Anterior cingulate cortex (tissue), 58 donors: ENCODE measurements at regions not wholly inside any gene's neighbourhood (a gene's known extent, or its start where the extent isn't known, plus 50 kb on each side); places are given as distances from the start of the nearest gene placed in this dataset.

Experiments used
- DNase-seq, 58 donors: peaks; one replicate each; lab custom pipeline; 2025; lab: John Stamatoyannopoulos, UW

DNA sequence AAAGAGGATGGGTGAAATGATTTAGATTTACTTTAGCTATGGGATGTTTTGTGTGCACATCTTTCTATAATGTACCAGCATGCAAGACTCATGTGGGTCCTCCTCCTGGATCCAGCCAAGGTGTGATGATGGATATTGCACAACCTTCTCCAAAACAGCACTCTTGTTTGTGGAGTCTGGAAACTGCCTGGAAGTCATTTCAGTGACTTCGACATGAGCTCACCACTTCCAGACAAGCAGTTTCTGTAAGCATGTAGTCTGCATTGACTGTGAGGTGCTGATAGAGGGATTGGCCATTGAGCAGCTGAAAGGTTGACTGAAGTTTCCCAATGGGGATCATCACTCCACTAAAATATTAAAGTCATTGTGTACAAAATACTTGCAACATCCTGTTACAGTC lies 154.0 kb downstream of the TRIB2 start:
- no peak for DNase-seq

DNA sequence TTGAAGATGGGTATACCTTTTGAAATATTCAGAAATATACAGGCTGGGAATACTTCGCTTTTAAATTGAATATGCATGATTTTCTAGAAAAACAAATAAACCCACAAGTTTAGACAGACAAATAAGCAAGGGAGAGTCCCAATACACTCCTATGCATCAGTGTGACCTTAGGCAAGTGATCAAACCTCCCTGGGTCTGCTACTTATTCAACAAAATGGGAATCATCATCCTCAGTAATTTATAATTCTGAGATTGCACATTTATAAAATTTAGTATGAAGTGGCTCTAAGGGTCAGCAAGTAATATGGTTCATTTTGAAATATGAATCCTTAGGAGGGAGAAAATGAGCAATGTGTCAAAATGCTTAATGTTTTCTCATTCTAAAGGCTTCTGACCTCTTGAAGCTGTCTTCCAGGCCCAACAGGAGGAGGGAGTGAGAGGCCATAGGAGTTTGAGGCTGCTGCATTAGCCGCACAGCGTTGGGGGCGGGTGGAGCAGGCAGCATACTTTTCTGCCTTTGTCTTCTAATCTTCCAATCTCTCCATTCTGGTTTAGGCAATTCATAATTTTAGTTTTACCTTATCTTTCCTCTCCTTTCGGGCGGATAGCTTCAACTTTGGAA lies 155.1 kb downstream of the TRIB2 start:
- DNase-seq = no peak

DNA sequence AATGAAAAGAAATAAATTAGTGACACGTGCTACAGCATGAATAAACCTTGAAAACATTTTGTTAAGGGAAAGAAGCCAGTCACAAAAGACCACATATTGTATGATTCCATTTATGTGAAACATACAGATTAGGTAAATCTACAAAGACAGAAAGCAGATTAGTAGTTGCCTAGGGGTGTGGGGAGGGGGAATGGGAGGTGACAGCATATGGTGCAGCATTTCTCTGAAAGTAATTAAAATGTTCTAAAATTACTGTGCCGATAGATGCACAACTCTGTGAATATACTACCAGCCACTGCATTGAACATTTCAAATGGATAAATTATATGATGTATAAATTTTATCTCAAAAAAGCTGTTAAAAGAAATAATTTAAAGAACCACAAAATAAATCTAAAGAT lies 161.0 kb downstream of the TRIB2 start:
- DNase-seq = no peak

DNA sequence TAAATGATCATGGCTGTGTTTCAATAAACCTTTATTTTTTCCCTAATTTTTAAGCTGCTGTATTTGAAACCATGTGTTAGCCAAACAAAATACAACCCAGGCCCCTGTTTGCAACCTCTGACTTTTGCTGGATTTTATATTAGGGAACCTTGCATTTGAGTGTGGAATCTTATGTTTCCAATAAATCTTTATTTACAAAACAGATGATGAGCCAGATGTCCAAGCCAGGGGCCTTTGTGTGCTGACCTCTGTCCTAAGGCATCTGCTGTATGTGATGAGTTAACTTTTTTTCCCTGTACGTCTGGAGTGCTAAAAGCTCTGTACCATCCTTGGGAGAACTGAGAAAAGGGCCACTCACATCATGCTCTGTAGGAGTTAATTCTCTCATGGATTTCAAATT lies 162.9 kb downstream of the TRIB2 start:
- no peak for DNase-seq

DNA sequence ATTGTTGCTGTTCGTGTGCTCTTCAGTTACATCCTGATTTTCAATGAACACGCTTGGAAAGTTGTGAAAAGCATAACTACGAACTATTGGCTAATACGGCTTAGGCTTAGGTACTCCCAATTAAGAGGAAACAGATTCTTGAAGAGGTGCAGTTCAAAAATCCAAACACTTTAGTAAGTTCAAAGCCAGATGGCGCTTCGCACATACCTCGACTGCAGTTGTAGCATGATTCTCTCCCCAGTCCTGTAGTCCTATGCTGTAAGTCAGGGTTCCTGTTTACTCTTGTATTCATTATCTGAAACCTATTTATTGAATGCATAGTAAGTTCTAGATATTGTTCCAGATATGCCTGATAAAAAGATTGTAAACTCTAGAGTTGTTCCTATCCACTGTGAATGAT lies 165.2 kb downstream of the TRIB2 start:
- no peak for DNase-seq

DNA sequence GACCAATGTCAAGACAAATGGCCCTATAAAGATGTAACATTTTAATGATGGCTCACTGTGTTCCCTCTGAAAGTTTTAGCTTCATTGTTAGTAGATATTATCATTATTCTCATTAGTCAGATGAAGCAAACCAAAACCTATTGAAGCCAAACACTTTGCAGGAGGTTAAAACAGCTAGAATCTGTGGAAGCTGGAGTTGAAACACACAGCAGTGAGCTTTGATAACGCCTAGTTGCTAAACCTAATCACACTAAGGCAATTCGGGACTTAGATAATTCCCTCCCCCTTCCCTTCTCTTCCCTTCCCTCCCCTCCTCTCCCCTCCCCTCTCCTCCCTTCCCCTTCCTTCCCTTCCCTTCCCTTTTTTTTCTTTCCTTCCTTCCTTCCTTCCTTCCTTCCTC lies 165.7 kb downstream of the TRIB2 start:
- no peak for DNase-seq

DNA sequence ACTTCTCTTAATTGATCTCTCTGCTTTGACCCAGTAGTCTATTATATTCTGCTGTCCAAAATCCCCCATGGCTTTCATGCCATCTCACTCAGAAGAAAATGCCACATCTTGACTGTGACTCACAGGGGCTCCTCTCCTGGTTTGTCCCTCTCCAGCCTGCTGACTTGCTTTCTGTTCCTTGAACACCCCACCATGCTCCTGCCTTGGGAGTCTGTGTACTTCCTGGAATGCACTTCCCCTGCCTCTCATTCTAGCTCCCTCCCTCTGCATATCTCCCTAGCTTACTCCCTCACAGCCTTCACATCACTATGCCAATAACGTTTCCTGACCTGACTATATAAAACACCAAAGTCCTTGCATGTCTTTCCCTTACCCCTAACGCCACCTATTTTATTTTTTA lies 167.2 kb downstream of the TRIB2 start:
- no peak for DNase-seq

DNA sequence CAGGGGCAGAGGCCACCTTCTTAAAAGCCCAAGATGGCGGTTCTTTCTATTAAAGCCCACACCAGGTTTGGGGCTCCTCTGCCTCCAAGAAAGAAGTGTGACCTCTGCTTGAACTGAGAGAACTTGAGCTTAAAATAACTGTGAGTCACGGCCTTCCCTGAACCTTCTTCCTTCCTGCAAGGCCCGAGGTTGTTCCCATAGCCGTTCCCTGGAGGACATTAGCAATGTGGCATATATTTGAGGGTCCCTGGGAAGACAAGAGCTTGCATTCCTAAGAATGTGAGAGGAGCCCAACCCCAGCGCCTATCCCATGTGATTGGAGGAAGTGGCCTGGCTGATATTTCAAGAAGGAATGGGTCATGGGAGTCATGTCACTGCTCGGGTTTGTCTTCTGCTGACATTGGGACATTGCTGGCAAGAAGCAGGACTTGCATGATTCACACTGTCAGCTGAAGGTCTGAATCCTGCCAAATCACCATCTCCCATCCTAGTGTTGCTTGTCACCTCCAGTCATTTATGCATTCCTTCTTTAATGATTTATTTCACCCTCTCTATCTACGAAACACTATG lies 168.1 kb downstream of the TRIB2 start:
- DNase-seq = no peak

DNA sequence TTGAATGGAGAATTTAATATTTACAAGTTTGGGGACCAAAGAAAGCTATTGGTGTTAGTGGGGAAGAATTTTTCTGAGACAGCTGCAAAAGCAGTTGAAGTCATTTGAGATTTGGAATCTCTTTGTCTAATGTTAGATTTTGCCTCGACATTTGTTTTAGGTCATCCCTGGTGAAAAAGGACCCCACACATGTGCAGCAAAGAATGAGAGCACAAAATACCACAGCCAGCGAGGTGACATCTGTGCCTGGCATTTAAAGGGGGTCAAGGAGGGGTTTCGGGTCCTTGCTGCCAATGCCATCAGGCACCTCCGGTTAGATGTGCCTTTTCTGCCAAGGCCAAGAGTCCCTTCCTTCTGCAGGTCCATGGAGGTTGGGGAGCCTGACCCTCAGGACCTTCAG lies 173.3 kb downstream of the TRIB2 start:
- no peak for DNase-seq

DNA sequence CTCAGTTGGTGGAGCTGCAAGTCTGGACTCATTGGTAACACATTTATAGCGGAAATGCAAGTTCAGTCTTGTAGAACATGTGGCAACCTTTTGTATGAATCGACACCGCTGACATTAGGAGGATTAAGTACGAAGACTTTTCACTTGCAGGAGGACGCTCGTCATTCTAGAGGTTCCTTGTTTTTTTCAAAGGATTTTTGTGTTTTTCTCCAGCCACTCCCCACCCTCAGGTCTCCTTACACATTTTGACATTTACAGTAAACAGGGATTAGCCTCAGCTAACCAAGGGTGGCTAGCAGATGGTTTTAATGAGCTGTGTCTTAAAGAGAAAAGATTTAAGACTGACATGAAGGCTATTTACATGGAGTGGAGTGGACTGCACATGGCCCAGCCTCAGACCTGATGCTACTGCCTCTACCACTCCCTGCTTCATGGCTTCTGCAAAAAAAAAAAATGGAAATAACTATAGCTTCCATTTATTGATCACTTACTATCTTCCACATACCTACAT lies 173.8 kb downstream of the TRIB2 start:
- no peak for DNase-seq

DNA sequence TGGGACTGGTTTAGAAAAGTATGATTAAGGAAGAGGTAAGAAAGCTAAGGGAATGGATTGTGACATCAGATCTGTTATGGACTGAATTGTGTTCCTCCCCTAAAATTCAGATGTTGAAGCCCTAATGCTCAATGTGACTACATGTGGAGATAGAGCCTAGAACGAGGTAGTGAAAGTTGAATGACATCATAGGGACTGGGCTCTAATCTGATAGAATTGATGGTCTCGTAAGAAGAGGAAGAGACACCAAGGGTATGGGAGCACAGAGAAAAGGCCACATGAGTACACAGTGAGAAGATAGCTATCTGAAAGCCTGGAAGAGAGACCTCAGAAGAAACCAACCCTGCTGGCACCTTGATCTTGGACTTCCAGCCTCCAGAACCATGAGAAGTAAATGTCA lies 178.3 kb downstream of the TRIB2 start:
- no peak for DNase-seq

DNA sequence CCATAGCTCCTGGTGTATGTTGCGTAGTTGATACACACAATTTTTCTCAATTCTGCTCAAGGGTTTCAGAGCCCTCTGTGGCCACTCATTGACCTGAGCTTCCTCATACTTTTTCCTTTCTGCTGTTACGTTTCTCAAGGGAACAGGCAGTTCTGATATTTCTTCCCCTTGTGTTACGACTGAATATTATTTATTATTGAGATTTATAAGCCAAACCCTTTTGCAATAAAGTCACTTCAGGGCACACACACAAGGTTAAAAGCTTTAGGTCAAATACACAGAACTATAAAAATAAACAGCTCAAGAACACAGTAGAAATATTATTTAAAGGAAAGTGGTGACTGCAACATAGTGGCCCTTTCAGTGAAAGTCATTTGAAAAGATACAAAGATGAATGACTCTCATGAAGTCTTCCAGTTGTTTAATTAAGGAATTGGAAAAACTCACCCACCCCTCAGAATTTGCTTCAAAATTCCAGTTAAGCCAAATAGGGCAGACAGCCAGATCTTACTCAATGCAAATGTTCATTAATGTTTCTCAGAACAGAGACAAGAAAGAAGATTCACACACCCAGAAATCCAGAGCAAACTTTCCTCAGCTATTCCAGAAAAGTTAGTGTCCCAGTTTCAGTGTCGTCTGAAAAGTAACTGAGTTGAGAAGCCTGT lies 179.7 kb downstream of the TRIB2 start:
- no peak for DNase-seq

DNA sequence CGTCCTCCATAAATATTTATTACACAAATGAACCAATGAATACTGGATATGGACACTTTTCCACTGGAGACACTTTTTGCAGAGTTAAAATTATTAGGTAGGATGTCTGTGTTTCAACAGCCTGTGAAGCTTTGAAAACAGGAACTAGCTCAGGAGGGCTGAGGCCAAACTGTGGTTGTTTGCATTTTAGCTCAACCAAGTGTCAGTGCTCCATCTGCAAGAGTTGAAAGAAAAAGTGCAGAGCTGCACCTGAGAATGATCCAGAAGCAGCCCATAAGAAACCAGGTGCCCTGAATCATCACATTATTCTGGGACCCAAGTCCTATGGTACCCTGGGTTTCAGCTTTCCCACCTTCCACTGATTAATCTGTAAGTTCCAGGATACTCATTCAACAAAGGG lies 180.4 kb downstream of the TRIB2 start:
- no peak for DNase-seq

DNA sequence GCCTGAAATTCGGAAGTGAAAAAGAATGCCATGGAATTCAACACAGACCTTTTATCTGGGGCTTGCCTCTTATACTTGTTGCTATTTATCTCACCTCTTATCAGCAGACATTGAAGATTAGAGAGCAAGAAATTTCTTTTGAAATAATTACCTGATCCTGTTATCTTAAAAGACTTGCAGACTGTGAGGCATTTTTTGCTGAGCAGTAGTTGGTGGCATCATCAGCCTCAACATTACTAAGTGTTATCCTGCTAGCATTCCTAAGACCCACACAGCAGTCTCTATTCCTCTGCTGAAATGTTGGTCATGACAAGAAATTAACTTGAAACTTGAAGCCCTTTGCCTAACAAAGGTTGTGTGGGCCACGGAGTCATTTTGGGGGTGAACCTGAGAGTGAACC lies 186.5 kb downstream of the TRIB2 start:
- no peak for DNase-seq

DNA sequence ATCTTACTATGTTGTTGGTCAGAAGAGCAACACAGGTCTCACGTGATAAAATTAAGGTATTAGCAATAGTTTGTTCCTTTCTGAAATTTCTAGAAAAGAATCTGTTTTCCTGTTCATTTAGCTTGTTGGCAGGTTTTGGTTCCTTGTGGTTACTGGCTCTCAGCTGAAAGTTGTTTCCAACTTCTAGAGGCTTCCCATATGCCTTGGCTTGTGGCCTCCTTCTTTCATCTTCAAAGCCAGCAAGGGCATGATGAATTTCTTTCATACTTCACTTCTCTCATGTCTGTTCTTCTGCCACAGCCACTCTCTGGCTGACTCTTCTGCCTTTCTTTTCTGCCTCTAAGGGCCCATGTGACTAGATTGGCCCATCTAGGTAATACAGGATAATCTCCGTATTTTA lies 193.7 kb downstream of the TRIB2 start:
- no peak for DNase-seq

DNA sequence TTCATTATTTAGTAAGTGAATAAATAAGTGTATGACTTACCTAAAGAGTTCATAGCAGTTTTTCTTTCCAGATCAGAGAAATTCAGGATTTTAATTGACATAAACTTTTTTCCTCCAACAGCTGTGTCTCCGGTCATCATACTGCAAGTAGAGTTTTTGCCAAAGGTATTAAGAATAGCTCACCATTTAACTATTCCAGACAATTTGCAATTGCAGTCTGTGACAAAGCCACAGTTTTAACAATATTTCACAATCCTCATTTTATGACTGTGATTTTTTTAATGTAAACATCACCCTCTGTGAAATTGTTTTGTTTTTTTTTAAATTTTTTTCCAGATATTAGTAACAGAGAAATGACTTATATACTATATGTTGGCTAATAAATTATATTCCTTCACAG lies 199.1 kb downstream of the TRIB2 start:
- DNase-seq = no peak

DNA sequence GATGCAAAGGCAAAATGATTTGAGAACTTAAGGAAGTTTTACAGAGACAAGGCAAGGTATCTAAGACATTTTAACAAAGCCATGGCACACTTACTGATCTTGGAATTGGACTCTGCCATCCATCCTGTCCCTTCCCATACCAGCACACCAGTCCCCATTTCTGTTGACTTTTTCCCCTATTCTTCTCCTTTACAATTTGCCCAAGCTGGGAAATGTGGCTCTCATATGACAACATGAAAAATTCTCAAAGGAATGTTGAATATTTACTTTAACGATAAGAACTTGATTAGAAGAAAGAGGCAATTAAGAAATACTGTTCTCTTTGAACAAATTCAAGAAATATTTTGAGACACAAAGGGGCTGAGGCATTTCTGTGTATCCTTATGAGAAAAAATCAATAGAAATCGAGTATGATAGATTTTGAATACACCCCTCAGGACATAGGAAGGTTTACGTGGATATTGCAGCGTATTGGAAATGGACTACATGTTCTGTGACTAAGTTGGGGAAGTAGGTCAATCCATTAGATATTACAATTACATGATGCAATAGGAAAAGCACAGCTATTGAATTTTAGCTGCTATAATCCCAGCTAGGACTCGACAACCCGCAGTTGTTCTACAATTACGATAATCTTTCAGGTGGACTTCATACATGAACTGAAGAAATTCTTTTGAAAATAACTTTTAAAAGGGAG lies 201.6 kb downstream of the TRIB2 start:
- DNase-seq = no peak

DNA sequence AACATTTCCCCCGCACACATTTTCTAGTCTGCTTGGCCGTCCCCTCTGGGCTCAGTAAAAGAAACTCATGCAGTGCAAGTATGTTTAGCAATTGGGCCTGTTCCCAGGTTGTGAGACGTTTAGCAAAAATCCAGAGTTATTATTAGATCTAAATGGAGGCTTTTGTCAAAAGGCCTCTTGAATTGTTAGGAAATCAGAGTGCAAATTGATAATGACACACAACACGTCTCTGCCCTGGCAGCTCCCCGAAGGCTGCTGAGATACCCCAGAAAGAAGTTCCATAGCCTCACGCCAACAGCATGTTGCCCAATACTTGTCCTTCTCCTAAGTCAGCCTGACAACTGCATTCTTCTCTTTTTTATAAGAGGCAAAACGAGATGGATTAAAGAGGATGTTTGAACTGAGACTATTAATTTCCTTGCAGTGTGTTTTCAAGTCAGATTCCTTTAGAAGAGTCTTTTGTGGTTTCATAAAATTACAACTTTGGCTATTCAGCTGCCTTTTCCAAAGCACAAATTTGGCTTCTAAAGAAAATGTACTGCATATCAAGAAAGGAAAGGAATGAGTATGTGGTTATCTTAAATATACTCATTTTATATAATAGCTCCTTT lies 202.2 kb downstream of the TRIB2 start:
- DNase-seq = peak in 3 of 58 donors; percentile 4 to 14 (median 7)

DNA sequence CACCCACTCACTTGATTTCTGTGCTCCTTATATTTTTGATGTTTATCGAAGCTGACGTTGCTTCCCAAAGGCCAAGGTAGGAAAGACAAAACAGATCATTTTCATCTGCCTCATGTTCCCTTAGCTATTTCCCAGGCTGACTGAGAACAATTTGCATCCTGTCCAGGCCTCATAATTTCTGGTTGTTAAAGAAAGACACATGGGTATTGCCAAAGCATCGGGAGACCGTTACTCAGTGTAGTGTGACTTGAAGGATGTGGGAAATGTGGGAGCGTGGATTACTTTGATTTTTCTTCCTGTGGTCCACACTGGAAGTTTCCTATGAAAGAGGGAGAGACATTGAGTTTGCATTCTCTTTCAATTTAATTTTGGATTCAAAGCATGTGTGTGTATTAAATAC lies 204.6 kb downstream of the TRIB2 start:
- no peak for DNase-seq

DNA sequence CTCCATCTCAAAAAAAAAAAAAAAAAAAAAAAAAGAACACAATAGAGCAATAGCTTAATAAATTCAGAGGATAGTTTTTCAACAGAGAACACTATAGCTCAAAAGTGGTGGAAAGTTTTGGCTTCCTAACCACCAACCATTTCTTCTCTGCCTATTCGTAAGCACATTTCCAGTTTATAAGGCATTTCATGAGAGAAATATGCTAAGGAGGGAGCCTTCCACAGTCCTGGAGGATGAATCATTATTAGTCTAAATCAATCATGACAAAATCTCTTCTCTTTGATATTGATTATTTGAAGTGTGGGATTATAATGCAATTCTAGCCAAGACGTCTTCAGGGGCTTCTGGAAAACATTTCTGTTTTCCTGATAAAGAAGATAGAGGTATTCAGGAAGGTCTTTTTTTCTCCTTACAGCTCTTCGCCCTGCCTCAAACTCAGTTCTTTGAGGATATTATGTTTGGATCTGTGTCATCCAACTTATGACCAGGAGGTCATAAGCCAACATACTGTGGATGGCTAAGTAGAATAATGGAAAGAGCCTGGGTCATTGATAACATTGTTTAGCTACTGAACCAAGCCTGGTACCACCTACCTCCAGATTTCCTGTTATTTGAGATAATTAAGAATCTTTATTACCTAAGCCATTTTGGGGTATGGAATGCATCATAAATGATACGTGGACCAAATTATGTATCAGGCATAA lies 207.3 kb downstream of the TRIB2 start:
- no peak for DNase-seq
